CD14-positive monocyte (primary cell): ENCODE measurements at regions not wholly inside any gene's neighbourhood (a gene's known extent, or its start where the extent isn't known, plus 50 kb on each side); places are given as distances from the start of the nearest gene placed in this dataset.

Source experiments
- DNase-seq, 3 donors: peaks; one replicate each; pipeline ENCODE4 v3.0.0-alpha.2; 2011 to 2022
- H2AFZ ChIP-seq: 2 replicates; pipeline ENCODE4 v1.6.0; 2012; ENCODE audit warnings: mild to moderate bottlenecking, low read depth, low read length, inconsistent platforms; ENCODE audit not compliant: insufficient read depth, poor library complexity, severe bottlenecking
- H3K27ac ChIP-seq, 2 donors: 1 replicate in 1 of 2; 2 replicates in 1 of 2; pipeline ENCODE4 v1.5.1; 2012 to 2013; ENCODE audit warnings: low read length in 2 of 2, control low read depth in 1 of 2, inconsistent platforms in 1 of 2, low read depth in 1 of 2, mild to moderate bottlenecking in 1 of 2
- H3K27me3 ChIP-seq, 2 donors: one replicate each; pipeline versions ENCODE4 v1.6.0 to v1.6.1; 2011 to 2013; ENCODE audit warnings: low read length in 2 of 2; ENCODE audit not compliant: control insufficient read depth in 2 of 2, insufficient read depth in 2 of 2
- H3K36me3 ChIP-seq, 2 donors: replicated peaks in 1 of 2; 1 replicate in 1 of 2; 2 replicates in 1 of 2; pipeline versions ENCODE4 v1.5.1 to v1.6.1; 2012 to 2013; ENCODE audit warnings: low read length in 2 of 2, control low read depth in 1 of 2, inconsistent platforms in 1 of 2, mild to moderate bottlenecking in 1 of 2; ENCODE audit not compliant: insufficient read depth in 2 of 2, control insufficient read depth in 1 of 2
- H3K4me1 ChIP-seq, 2 donors: 1 replicate in 1 of 2; 2 replicates in 1 of 2; pipeline versions ENCODE4 v1.5.1 to v1.6.1; 2012 to 2013; ENCODE audit warnings: low read length in 2 of 2, control low read depth in 1 of 2, inconsistent platforms in 1 of 2, mild to moderate bottlenecking in 1 of 2, moderate library complexity in 1 of 2; ENCODE audit not compliant: insufficient read depth in 2 of 2, control insufficient read depth in 1 of 2
- H3K4me2 ChIP-seq: replicated peaks from 2 replicates; pipeline ENCODE3; 2012; ENCODE audit warnings: low read length, moderate library complexity, mild to moderate bottlenecking; ENCODE audit not compliant: poor library complexity, severe bottlenecking; ENCODE audit errors: extremely low read depth
- H3K4me3 ChIP-seq, 3 experiments: fragments of 200-600 bp in 1 of 3; sonication (generic) in 1 of 3; replicated peaks in 1 of 3; 1 replicate in 2 of 3; 2 replicates in 1 of 3; pipeline ENCODE4 v1.5.1; 2011 to 2013; ENCODE audit warnings: low read length in 3 of 3, mild to moderate bottlenecking in 3 of 3, control low read depth in 2 of 3, low read depth in 2 of 3, inconsistent platforms in 1 of 3, moderate library complexity in 1 of 3
- H3K79me2 ChIP-seq: 2 replicates; pipeline ENCODE4 v1.6.0; 2012; ENCODE audit warnings: mild to moderate bottlenecking, control low read depth, inconsistent platforms, low read length, moderate library complexity; ENCODE audit not compliant: insufficient read depth
- H3K9ac ChIP-seq: 2 replicates; pipeline ENCODE4 v1.6.0; 2017; ENCODE audit warnings: low read length, mild to moderate bottlenecking; ENCODE audit not compliant: insufficient read depth, poor library complexity, severe bottlenecking
- H3K9me3 ChIP-seq, 2 donors: replicated peaks in 1 of 2; 1 replicate in 1 of 2; 2 replicates in 1 of 2; pipeline versions ENCODE4 v1.5.1 to v1.6.1; 2012 to 2013; ENCODE audit warnings: low read length in 2 of 2, control low read depth in 1 of 2; ENCODE audit not compliant: control insufficient read depth in 1 of 2, insufficient read depth in 1 of 2
- H4K20me1 ChIP-seq: 2 replicates; pipeline ENCODE4 v1.6.0; 2012; ENCODE audit warnings: mild to moderate bottlenecking, low read length, control low read depth, moderate library complexity; ENCODE audit not compliant: insufficient read depth
- H3K27ac Mint-ChIP-seq, 7 donors: one replicate each; pipeline ENCODE4 v1.8.0; 2020; ENCODE audit warnings: mild to moderate bottlenecking in 7 of 7, mixed read lengths in 7 of 7, moderate library complexity in 6 of 7, inconsistent platforms in 2 of 7
- H3K27me3 Mint-ChIP-seq, 3 donors: one replicate each; pipeline ENCODE4 v1.8.0; 2021 to 2022; ENCODE audit warnings: low read depth in 3 of 3, mild to moderate bottlenecking in 3 of 3, mixed read lengths in 3 of 3, moderate library complexity in 3 of 3, inconsistent platforms in 1 of 3
- H3K36me3 Mint-ChIP-seq, 2 donors: one replicate each; pipeline ENCODE4 v1.8.0; 2020; ENCODE audit warnings: mixed read lengths in 2 of 2, inconsistent platforms in 1 of 2, mild to moderate bottlenecking in 1 of 2
- H3K4me1 Mint-ChIP-seq: one replicate; pipeline ENCODE4 v1.8.0; 2020; ENCODE audit warnings: mild to moderate bottlenecking, mixed read lengths
- H3K4me3 Mint-ChIP-seq, 2 donors: one replicate each; pipeline ENCODE4 v1.8.0; 2020; ENCODE audit warnings: mild to moderate bottlenecking in 2 of 2, mixed read lengths in 2 of 2, moderate library complexity in 1 of 2
- H3K9me3 Mint-ChIP-seq, 7 donors: one replicate each; pipeline ENCODE4 v1.8.0; 2020 to 2022; ENCODE audit warnings: mixed read lengths in 7 of 7, mild to moderate bottlenecking in 6 of 7, moderate library complexity in 6 of 7, inconsistent platforms in 2 of 7
- CTCF ChIP-seq: fragments of 200-600 bp; IDR thresholded peaks from one replicate; pipeline ENCODE4 v1.8.0; 2022; ENCODE audit warnings: antibody characterized with exemption, mild to moderate bottlenecking
- WGBS: methylation state at CpG from one replicate; pipeline ENCODE4 v1.1.5; 2013; ENCODE audit warnings: missing lambda C conversion rate; ENCODE audit not compliant: insufficient coverage; 5-methylcytosine and 5-hydroxymethylcytosine counted together
- intact Hi-C, 2 donors: fragments of 100-400 bp; cut with micrococcal nuclease; formaldehyde crosslinking; loops; one replicate each; pipeline versions ENCODE4 v1.15.0 to v1.15.1; 2023

- no peaks in the 10 kb centered on the region for H3K4me1 Mint-ChIP-seq
- H3K27ac Mint-ChIP-seq = no peak overlapping the region
- H3K4me3 Mint-ChIP-seq = no peak overlapping the region
- 86% methylated on average over 2 of the region's 4 CpGs for whole genome bisulfite sequencing
- Histone ChIP-seq H3K4me1 (no peaks in the 10 kb centered on the region), H3K9me3 (no peaks in the 10 kb centered on the region), H3K36me3 (no peaks in the 10 kb centered on the region), H3K4me2 (no peak overlapping the region), H3K79me2 (no peaks in the 10 kb centered on the region), H3K9ac (no peak overlapping the region), H3K4me3 (no peak overlapping the region), H4K20me1 (no peaks in the 10 kb centered on the region), H2AFZ (no peak overlapping the region), H3K27ac (no peak overlapping the region), H3K27me3 (no peaks in the 10 kb centered on the region)
- TF ChIP-seq CTCF = no peak
- intact Hi-C loops = no loop called here
- H3K27me3 Mint-ChIP-seq = no peaks in the 10 kb centered on the region
- peaks cover 0 to 1% (median 0%) of the 10 kb centered on the region in 7 donors for H3K9me3 Mint-ChIP-seq
- no peaks in the 10 kb centered on the region for H3K36me3 Mint-ChIP-seq
- no peak for DNase-seq
Observed at GRCh38 chr11:87432022-87432421, 394.3 kb downstream of the TMEM135 start.

GRCh38 chr11:87431392-87431791 is 393.7 kb downstream of the TMEM135 start:
- no peaks in the 10 kb centered on the region for H3K9me3 ChIP-seq
- H3K4me3 ChIP-seq = no peak overlapping the region
- no peaks in the 10 kb centered on the region for H4K20me1 ChIP-seq
- TF ChIP-seq CTCF = no peak
- no peaks in the 10 kb centered on the region for H3K36me3 Mint-ChIP-seq
- no peak overlapping the region for H3K27ac Mint-ChIP-seq
- no peaks in the 10 kb centered on the region for H3K4me1 ChIP-seq
- H3K27ac ChIP-seq = no peak overlapping the region
- no peaks in the 10 kb centered on the region for H3K27me3 Mint-ChIP-seq
- no peak for DNase-seq
- no peaks in the 10 kb centered on the region for H3K27me3 ChIP-seq
- no peak overlapping the region for H3K4me2 ChIP-seq
- H3K4me3 Mint-ChIP-seq = no peak overlapping the region
- H3K79me2 ChIP-seq = no peaks in the 10 kb centered on the region
- H3K4me1 Mint-ChIP-seq = no peaks in the 10 kb centered on the region
- no peak overlapping the region for H3K9ac ChIP-seq
- H2AFZ ChIP-seq = no peak overlapping the region
- intact Hi-C loops = no loop called here
- H3K36me3 ChIP-seq = no peaks in the 10 kb centered on the region
- WGBS = 92% methylated on average over 2 of the region's 2 CpGs
- H3K9me3 Mint-ChIP-seq = peaks cover 0 to 1% (median 0%) of the 10 kb centered on the region in 7 donors
